ENCODE measurements at regions not wholly inside any gene's neighbourhood (a gene's known extent, or its start where the extent isn't known, plus 50 kb on each side); places are given as distances from the start of the nearest gene placed in this dataset.

GRCh38 chr17:62156949-62157348, 91.9 kb upstream of the MED13 start:
- no peaks in the 10 kb centered on the region for H3K9me1 ChIP-seq (ENCODE audit: control insufficient read depth, extremely low read depth, insufficient read depth, low read length)
- FAIRE-seq (no peak), DNase-seq (ENCODE audit: low read depth, low spot score) (no peak)
- H3K9ac ChIP-seq (ENCODE audit: control insufficient read depth, extremely low read depth, insufficient read depth, low read length): no peak overlapping the region
- no peaks in the 10 kb centered on the region for H3K36me3 ChIP-seq (ENCODE audit: control insufficient read depth in 2 of 2, extremely low read depth in 1 of 2, insufficient read depth in 2 of 2, low read length in 2 of 2)
- H3K79me2 ChIP-seq (ENCODE audit: control insufficient read depth, insufficient read depth, low read length): no peaks in the 10 kb centered on the region
- H3K4me1 ChIP-seq (ENCODE audit: control insufficient read depth, extremely low read depth, insufficient read depth, low read length): no peaks in the 10 kb centered on the region
- no peaks in the 10 kb centered on the region for H4K20me1 ChIP-seq (ENCODE audit: control insufficient read depth, extremely low read depth, insufficient read depth, low read length)
- H3K27ac ChIP-seq (ENCODE audit: control insufficient read depth, insufficient read depth, low read length): no peak overlapping the region
- H3K27me3 ChIP-seq (ENCODE audit: control insufficient read depth, extremely low read depth, insufficient read depth, low read length): no peaks in the 10 kb centered on the region
- H3K4me2 ChIP-seq (ENCODE audit: control insufficient read depth, extremely low read depth, insufficient read depth, low read depth, low read length): no peak overlapping the region
- TF ChIP-seq CTCF (optimal IDR thresholded peaks at IDR 0.05 in 1 of 3, IDR thresholded peaks at IDR 0.05 in 1 of 3, conservative IDR thresholded peaks at IDR 0.05 in 1 of 3; ENCODE audit: extremely low read depth in 1 of 3, insufficient read depth in 2 of 3, low read length in 3 of 3): no peak
- no peaks in the 10 kb centered on the region for H3K9me3 ChIP-seq (ENCODE audit: control insufficient read depth, low read depth, low read length)
- dilution Hi-C loops (cut with MboI; ENCODE audit: extremely low pct_ligation_motif_present, low sequenced_read_pairs): no loop called here
- no peak overlapping the region for H3K4me3 ChIP-seq (ENCODE audit: control insufficient read depth in 2 of 3, extremely low read depth in 1 of 3, insufficient read depth in 2 of 3, low read depth in 1 of 3, low read length in 3 of 3)
- H2AFZ ChIP-seq (ENCODE audit: control insufficient read depth, low read length): no peak overlapping the region

GRCh38 chr17:62154909-62155308, 89.8 kb upstream of the MED13 start:
- Histone ChIP-seq H4K20me1 (ENCODE audit: control insufficient read depth, extremely low read depth, insufficient read depth, low read length) (no peaks in the 10 kb centered on the region), H3K9me3 (ENCODE audit: control insufficient read depth, low read depth, low read length) (no peaks in the 10 kb centered on the region), H2AFZ (ENCODE audit: control insufficient read depth, low read length) (no peak overlapping the region), H3K79me2 (ENCODE audit: control insufficient read depth, insufficient read depth, low read length) (no peaks in the 10 kb centered on the region), H3K9me1 (ENCODE audit: control insufficient read depth, extremely low read depth, insufficient read depth, low read length) (no peaks in the 10 kb centered on the region), H3K9ac (ENCODE audit: control insufficient read depth, extremely low read depth, insufficient read depth, low read length) (no peak overlapping the region), H3K4me2 (ENCODE audit: control insufficient read depth, extremely low read depth, insufficient read depth, low read depth, low read length) (no peak overlapping the region), H3K27me3 (ENCODE audit: control insufficient read depth, extremely low read depth, insufficient read depth, low read length) (no peaks in the 10 kb centered on the region), H3K27ac (ENCODE audit: control insufficient read depth, insufficient read depth, low read length) (no peak overlapping the region), H3K36me3 (ENCODE audit: control insufficient read depth in 2 of 2, extremely low read depth in 1 of 2, insufficient read depth in 2 of 2, low read length in 2 of 2) (no peaks in the 10 kb centered on the region), H3K4me3 (ENCODE audit: control insufficient read depth in 2 of 3, extremely low read depth in 1 of 3, insufficient read depth in 2 of 3, low read depth in 1 of 3, low read length in 3 of 3) (no peak overlapping the region), H3K4me1 (ENCODE audit: control insufficient read depth, extremely low read depth, insufficient read depth, low read length) (peaks cover 6% of the 10 kb centered on the region)
- dilution Hi-C loops (cut with MboI; ENCODE audit: extremely low pct_ligation_motif_present, low sequenced_read_pairs): no loop called here
- FAIRE-seq (no peak), DNase-seq (ENCODE audit: low read depth, low spot score) (no peak)
- TF ChIP-seq EZH2 (IDR thresholded peaks at IDR 0.05; ENCODE audit: low read length) (no peak), CTCF (optimal IDR thresholded peaks at IDR 0.05 in 1 of 3, IDR thresholded peaks at IDR 0.05 in 1 of 3, conservative IDR thresholded peaks at IDR 0.05 in 1 of 3; ENCODE audit: extremely low read depth in 1 of 3, insufficient read depth in 2 of 3, low read length in 3 of 3) (no peak)

All from keratinocyte (primary cell).